IMR-90 (cell line): ENCODE measurements at regions not wholly inside any gene's neighbourhood (a gene's known extent, or its start where the extent isn't known, plus 50 kb on each side); places are given as distances from the start of the nearest gene placed in this dataset.

Experiments
- ATAC-seq: fragments of 200-7000 bp; cut with Tn5 transposase; 2 replicates; pipeline ENCODE4 v1.9.1; 2020; ENCODE audit warnings: low read depth, mild to moderate bottlenecking, moderate library complexity
- BruUV-seq: library from RNA; stranded (reverse); fragments of 400-500 nt; replicated peaks from 2 replicates; lab custom pipeline; 2021; lab: Mats Ljungman, UMichigan
- CTCF ChIA-PET: fragments of 300-600 bp; formaldehyde crosslinking; extraction: SDS; loops from one replicate; lab custom pipeline; 2021; ENCODE audit warnings: antibody characterized with exemption; lab: Yijun Ruan, JAX
- POLR2A ChIA-PET: fragments of 300-600 bp; sonication (Branson Sonifier 250); formaldehyde crosslinking; loops from one replicate; lab custom pipeline; 2022; ENCODE audit warnings: antibody characterized with exemption; ENCODE audit not compliant: unreplicated experiment; lab: Charles Lee
- DNase-seq: peaks from one replicate; pipeline ENCODE4 v3.0.0; 2013
- H2AFZ ChIP-seq: replicated peaks from 2 replicates; pipeline ENCODE3; 2013; ENCODE audit warnings: low read length, mild to moderate bottlenecking; ENCODE audit not compliant: poor library complexity
- H2AK5ac ChIP-seq: 2 replicates; pipeline ENCODE4 v1.6.1; 2013; ENCODE audit warnings: low read depth, low read length, inconsistent platforms
- H2AK9ac ChIP-seq: replicated peaks from 2 replicates; pipeline ENCODE3; 2013; ENCODE audit warnings: mild to moderate bottlenecking, low read depth, low read length, moderate library complexity; ENCODE audit not compliant: poor library complexity
- H2BK120ac ChIP-seq: 2 replicates; pipeline ENCODE4 v1.6.1; 2013; ENCODE audit warnings: low read depth, low read length, inconsistent platforms
- H2BK15ac ChIP-seq: 3 replicates; pipeline ENCODE4 v1.6.1; 2013; ENCODE audit warnings: low read depth, low read length, inconsistent platforms
- H2BK20ac ChIP-seq: 2 replicates; pipeline ENCODE4 v1.6.1; 2013; ENCODE audit warnings: low read depth, mild to moderate bottlenecking, inconsistent platforms, low read length, moderate library complexity
- H2BK5ac ChIP-seq: 2 replicates; pipeline ENCODE4 v1.6.1; 2013; ENCODE audit warnings: mild to moderate bottlenecking, low read depth, low read length, inconsistent platforms; ENCODE audit not compliant: poor library complexity, severe bottlenecking
- H3K14ac ChIP-seq: replicated peaks from 2 replicates; pipeline ENCODE4 v1.6.1; 2013; ENCODE audit warnings: low read depth, low read length, inconsistent platforms
- H3K18ac ChIP-seq: 2 replicates; pipeline ENCODE4 v1.6.1; 2013; ENCODE audit warnings: low read depth, low read length, control low read depth
- H3K23ac ChIP-seq: 2 replicates; pipeline ENCODE4 v1.6.1; 2013; ENCODE audit warnings: low read depth, low read length, inconsistent platforms
- H3K27ac ChIP-seq: 2 replicates; pipeline ENCODE4 v1.5.1; 2013; ENCODE audit warnings: mild to moderate bottlenecking, control low read depth, low read length; ENCODE audit not compliant: insufficient read depth
- H3K27me3 ChIP-seq: 2 replicates; pipeline ENCODE4 v1.6.1; 2013; ENCODE audit warnings: low read length; ENCODE audit not compliant: control insufficient read depth, insufficient read depth
- H3K36me3 ChIP-seq: 2 replicates; pipeline ENCODE4 v1.6.1; 2013; ENCODE audit warnings: low read length, mixed read lengths; ENCODE audit not compliant: control insufficient read depth, insufficient read depth
- H3K4ac ChIP-seq: 2 replicates; pipeline ENCODE4 v1.6.1; 2013; ENCODE audit warnings: low read depth, low read length, inconsistent platforms
- H3K4me1 ChIP-seq: 2 replicates; pipeline ENCODE4 v1.6.1; 2013; ENCODE audit warnings: low read length, mixed read lengths; ENCODE audit not compliant: control insufficient read depth, insufficient read depth
- H3K4me2 ChIP-seq: 2 replicates; pipeline ENCODE4 v1.6.1; 2013; ENCODE audit warnings: low read depth, mild to moderate bottlenecking, control low read depth, low read length, moderate library complexity
- H3K4me3 ChIP-seq: 2 replicates; pipeline ENCODE4 v1.5.1; 2013; ENCODE audit warnings: low read depth, mild to moderate bottlenecking, control low read depth, low read length, moderate library complexity; ENCODE audit not compliant: insufficient read depth
- H3K56ac ChIP-seq: 2 replicates; pipeline ENCODE4 v1.6.1; 2013; ENCODE audit warnings: low read length, inconsistent platforms; ENCODE audit not compliant: insufficient read depth; ENCODE audit errors: extremely low read depth
- H3K79me1 ChIP-seq, 2 experiments: 2 replicates each; pipeline ENCODE4 v1.6.1; 2013; ENCODE audit warnings: low read length in 2 of 2, inconsistent platforms in 1 of 2, low read depth in 1 of 2
- H3K9ac ChIP-seq: 2 replicates; pipeline ENCODE4 v1.6.1; 2013; ENCODE audit warnings: low read depth, low read length, control low read depth
- H3K9me1 ChIP-seq: 2 replicates; pipeline ENCODE4 v1.6.1; 2013; ENCODE audit warnings: low read length, inconsistent platforms; ENCODE audit not compliant: insufficient read depth
- H3K9me3 ChIP-seq: 2 replicates; pipeline ENCODE4 v1.6.1; 2013; ENCODE audit warnings: low read length; ENCODE audit not compliant: control insufficient read depth, insufficient read depth
- H4K20me1 ChIP-seq: 2 replicates; pipeline ENCODE4 v1.6.1; 2013; ENCODE audit warnings: low read length, inconsistent platforms; ENCODE audit not compliant: insufficient read depth
- H4K5ac ChIP-seq: 2 replicates; pipeline ENCODE4 v1.6.1; 2013; ENCODE audit warnings: mild to moderate bottlenecking, low read depth, low read length, control low read depth
- H4K8ac ChIP-seq, 2 experiments: 2 replicates each; pipeline ENCODE4 v1.6.1; 2013; ENCODE audit warnings: low read depth in 2 of 2, low read length in 2 of 2, control low read depth in 1 of 2, inconsistent platforms in 1 of 2
- H4K91ac ChIP-seq: 2 replicates; pipeline ENCODE4 v1.6.1; 2013; ENCODE audit warnings: low read depth, low read length, inconsistent platforms; ENCODE audit not compliant: insufficient read depth
- CEBPB ChIP-seq: IDR thresholded peaks from 2 replicates; pipeline ENCODE4 v1.6.1; 2012; ENCODE audit warnings: low read depth, low read length, improper control_type of control experiment
- MAFK ChIP-seq: IDR thresholded peaks from 2 replicates; pipeline ENCODE4 v1.6.1; 2012; ENCODE audit warnings: low read depth, low read length, improper control_type of control experiment
- MXI1 ChIP-seq: IDR thresholded peaks from 2 replicates; pipeline ENCODE4 v1.6.1; 2012; ENCODE audit warnings: low read depth, mild to moderate bottlenecking, low read length, moderate library complexity, borderline replicate concordance
- POLR2A ChIP-seq: IDR thresholded peaks from 2 replicates; pipeline ENCODE4 v1.6.1; 2012; ENCODE audit warnings: mild to moderate bottlenecking, low read depth, low read length
- RCOR1 ChIP-seq: IDR thresholded peaks from 2 replicates; pipeline ENCODE4 v1.6.1; 2012; ENCODE audit warnings: mild to moderate bottlenecking, low read length, improper control_type of control experiment; ENCODE audit not compliant: insufficient replicate concordance
- WGBS, 2 experiments: methylation state at CpG; one replicate each; pipeline versions ENCODE4 v1.1.5 to v1.1.7; 2013; ENCODE audit warnings: missing lambda C conversion rate in 2 of 2; ENCODE audit not compliant: insufficient read length in 1 of 2; ENCODE audit errors: extremely low coverage in 2 of 2; 5-methylcytosine and 5-hydroxymethylcytosine counted together
- dilution Hi-C: fragments of 300-500 bp; cut with HindIII; formaldehyde crosslinking; loops from one replicate; pipeline ENCODE4 v1.14.3; 2018; ENCODE audit warnings: low sequenced_read_pairs; ENCODE audit not compliant: unreplicated experiment
- in situ Hi-C: fragments of 300-500 bp; cut with MboI; formaldehyde crosslinking; loops from 3 replicates; pipeline ENCODE4 v1.14.3; 2019; ENCODE audit warnings: low sequenced_read_pairs, inconsistent platforms, mixed read lengths
- intact Hi-C: fragments of 100-400 bp; cut with micrococcal nuclease; formaldehyde crosslinking; loops from 2 replicates; pipeline ENCODE4 v1.10.0; 2022
- TF ChIP-seq, protein P1 (sequence below): conservative IDR thresholded peaks from 2 replicates; pipeline ENCODE4 v1.5.1; 2012; ENCODE audit warnings: mild to moderate bottlenecking, low read depth, low read length, improper control_type of control experiment

- no TSS peak for BruUV-seq
- dilution Hi-C loops = no loop called here
- CTCF ChIA-PET = no interaction called here
Observed at GRCh38 chr14:82879949-82880535, 1346.4 kb upstream of the SEL1L start.

More at GRCh38 chr14:82879949-82880535, 1346.4 kb upstream of the SEL1L start:
- Histone ChIP-seq H3K36me3 (no peaks in the 10 kb centered on the region), H3K9me1 (no peaks in the 10 kb centered on the region), H3K79me1 (no peaks in the 10 kb centered on the region), H3K4ac (no peak overlapping the region), H4K8ac (no peak overlapping the region), H2BK120ac (no peak overlapping the region), H3K9ac (no peak overlapping the region), H3K56ac (no peak overlapping the region), H3K4me1 (no peaks in the 10 kb centered on the region), H3K4me3 (no peak overlapping the region), H4K20me1 (no peaks in the 10 kb centered on the region), H2BK20ac (no peak overlapping the region), H2AK5ac (no peak overlapping the region), H3K27me3 (no peaks in the 10 kb centered on the region), H4K91ac (no peak overlapping the region), H3K4me2 (no peak overlapping the region), H3K14ac (no peak overlapping the region), H3K27ac (no peak overlapping the region), H3K18ac (no peak overlapping the region), H2BK5ac (no peak overlapping the region), H4K5ac (no peak overlapping the region), H2AFZ (no peak overlapping the region), H3K9me3 (peaks cover 2% of the 10 kb centered on the region; the same call in 1 of the 2 replicates), H3K23ac (no peak overlapping the region), H2AK9ac (no peak overlapping the region), H2BK15ac (no peak overlapping the region)
- POLR2A ChIA-PET = no interaction called here
- DNase-seq (no peak), ATAC-seq (no peak)
- no CpG with 5 or more reads among the region's 5 CpGs for WGBS, 2 experiments
- intact Hi-C loops (no loop called here), in situ Hi-C loops (no loop called here)
- no peak for TF ChIP-seq POLR2A
- TF ChIP-seq MXI1 = no peak
- no peak for TF ChIP-seq MAFK
- TF ChIP-seq RCOR1 = no peak
- no peak for TF ChIP-seq CEBPB
- TF ChIP-seq, protein P1, sequence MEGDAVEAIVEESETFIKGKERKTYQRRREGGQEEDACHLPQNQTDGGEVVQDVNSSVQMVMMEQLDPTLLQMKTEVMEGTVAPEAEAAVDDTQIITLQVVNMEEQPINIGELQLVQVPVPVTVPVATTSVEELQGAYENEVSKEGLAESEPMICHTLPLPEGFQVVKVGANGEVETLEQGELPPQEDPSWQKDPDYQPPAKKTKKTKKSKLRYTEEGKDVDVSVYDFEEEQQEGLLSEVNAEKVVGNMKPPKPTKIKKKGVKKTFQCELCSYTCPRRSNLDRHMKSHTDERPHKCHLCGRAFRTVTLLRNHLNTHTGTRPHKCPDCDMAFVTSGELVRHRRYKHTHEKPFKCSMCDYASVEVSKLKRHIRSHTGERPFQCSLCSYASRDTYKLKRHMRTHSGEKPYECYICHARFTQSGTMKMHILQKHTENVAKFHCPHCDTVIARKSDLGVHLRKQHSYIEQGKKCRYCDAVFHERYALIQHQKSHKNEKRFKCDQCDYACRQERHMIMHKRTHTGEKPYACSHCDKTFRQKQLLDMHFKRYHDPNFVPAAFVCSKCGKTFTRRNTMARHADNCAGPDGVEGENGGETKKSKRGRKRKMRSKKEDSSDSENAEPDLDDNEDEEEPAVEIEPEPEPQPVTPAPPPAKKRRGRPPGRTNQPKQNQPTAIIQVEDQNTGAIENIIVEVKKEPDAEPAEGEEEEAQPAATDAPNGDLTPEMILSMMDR = no peak
